IMR-90 (cell line): ENCODE measurements at regions not wholly inside any gene's neighbourhood (a gene's known extent, or its start where the extent isn't known, plus 50 kb on each side); places are given as distances from the start of the nearest gene placed in this dataset.

Experiments used
- ATAC-seq: fragments of 200-7000 bp; cut with Tn5 transposase; 2 replicates; pipeline ENCODE4 v1.9.1; 2020; ENCODE audit warnings: low read depth, mild to moderate bottlenecking, moderate library complexity
- BruUV-seq: library from RNA; stranded (reverse); fragments of 400-500 nt; replicated peaks from 2 replicates; lab custom pipeline; 2021; lab: Mats Ljungman, UMichigan
- CTCF ChIA-PET: fragments of 300-600 bp; formaldehyde crosslinking; extraction: SDS; loops from one replicate; lab custom pipeline; 2021; ENCODE audit warnings: antibody characterized with exemption; lab: Yijun Ruan, JAX
- POLR2A ChIA-PET: fragments of 300-600 bp; sonication (Branson Sonifier 250); formaldehyde crosslinking; loops from one replicate; lab custom pipeline; 2022; ENCODE audit warnings: antibody characterized with exemption; ENCODE audit not compliant: unreplicated experiment; lab: Charles Lee
- DNase-seq: peaks from one replicate; pipeline ENCODE4 v3.0.0; 2013
- H2AFZ ChIP-seq: replicated peaks from 2 replicates; pipeline ENCODE3; 2013; ENCODE audit warnings: low read length, mild to moderate bottlenecking; ENCODE audit not compliant: poor library complexity
- H2AK5ac ChIP-seq: 2 replicates; pipeline ENCODE4 v1.6.1; 2013; ENCODE audit warnings: low read depth, low read length, inconsistent platforms
- H2AK9ac ChIP-seq: replicated peaks from 2 replicates; pipeline ENCODE3; 2013; ENCODE audit warnings: mild to moderate bottlenecking, low read depth, low read length, moderate library complexity; ENCODE audit not compliant: poor library complexity
- H2BK120ac ChIP-seq: 2 replicates; pipeline ENCODE4 v1.6.1; 2013; ENCODE audit warnings: low read depth, low read length, inconsistent platforms
- H2BK15ac ChIP-seq: 3 replicates; pipeline ENCODE4 v1.6.1; 2013; ENCODE audit warnings: low read depth, low read length, inconsistent platforms
- H2BK20ac ChIP-seq: 2 replicates; pipeline ENCODE4 v1.6.1; 2013; ENCODE audit warnings: low read depth, mild to moderate bottlenecking, inconsistent platforms, low read length, moderate library complexity
- H2BK5ac ChIP-seq: 2 replicates; pipeline ENCODE4 v1.6.1; 2013; ENCODE audit warnings: mild to moderate bottlenecking, low read depth, low read length, inconsistent platforms; ENCODE audit not compliant: poor library complexity, severe bottlenecking
- H3K14ac ChIP-seq: replicated peaks from 2 replicates; pipeline ENCODE4 v1.6.1; 2013; ENCODE audit warnings: low read depth, low read length, inconsistent platforms
- H3K18ac ChIP-seq: 2 replicates; pipeline ENCODE4 v1.6.1; 2013; ENCODE audit warnings: low read depth, low read length, control low read depth
- H3K23ac ChIP-seq: 2 replicates; pipeline ENCODE4 v1.6.1; 2013; ENCODE audit warnings: low read depth, low read length, inconsistent platforms
- H3K27ac ChIP-seq: 2 replicates; pipeline ENCODE4 v1.5.1; 2013; ENCODE audit warnings: mild to moderate bottlenecking, control low read depth, low read length; ENCODE audit not compliant: insufficient read depth
- H3K27me3 ChIP-seq: 2 replicates; pipeline ENCODE4 v1.6.1; 2013; ENCODE audit warnings: low read length; ENCODE audit not compliant: control insufficient read depth, insufficient read depth
- H3K36me3 ChIP-seq: 2 replicates; pipeline ENCODE4 v1.6.1; 2013; ENCODE audit warnings: low read length, mixed read lengths; ENCODE audit not compliant: control insufficient read depth, insufficient read depth
- H3K4ac ChIP-seq: 2 replicates; pipeline ENCODE4 v1.6.1; 2013; ENCODE audit warnings: low read depth, low read length, inconsistent platforms
- H3K4me1 ChIP-seq: 2 replicates; pipeline ENCODE4 v1.6.1; 2013; ENCODE audit warnings: low read length, mixed read lengths; ENCODE audit not compliant: control insufficient read depth, insufficient read depth
- H3K4me2 ChIP-seq: 2 replicates; pipeline ENCODE4 v1.6.1; 2013; ENCODE audit warnings: low read depth, mild to moderate bottlenecking, control low read depth, low read length, moderate library complexity
- H3K4me3 ChIP-seq: 2 replicates; pipeline ENCODE4 v1.5.1; 2013; ENCODE audit warnings: low read depth, mild to moderate bottlenecking, control low read depth, low read length, moderate library complexity; ENCODE audit not compliant: insufficient read depth
- H3K56ac ChIP-seq: 2 replicates; pipeline ENCODE4 v1.6.1; 2013; ENCODE audit warnings: low read length, inconsistent platforms; ENCODE audit not compliant: insufficient read depth; ENCODE audit errors: extremely low read depth
- H3K79me1 ChIP-seq, 2 experiments: 2 replicates each; pipeline ENCODE4 v1.6.1; 2013; ENCODE audit warnings: low read length in 2 of 2, inconsistent platforms in 1 of 2, low read depth in 1 of 2
- H3K9ac ChIP-seq: 2 replicates; pipeline ENCODE4 v1.6.1; 2013; ENCODE audit warnings: low read depth, low read length, control low read depth
- H3K9me1 ChIP-seq: 2 replicates; pipeline ENCODE4 v1.6.1; 2013; ENCODE audit warnings: low read length, inconsistent platforms; ENCODE audit not compliant: insufficient read depth
- H3K9me3 ChIP-seq: 2 replicates; pipeline ENCODE4 v1.6.1; 2013; ENCODE audit warnings: low read length; ENCODE audit not compliant: control insufficient read depth, insufficient read depth
- H4K20me1 ChIP-seq: 2 replicates; pipeline ENCODE4 v1.6.1; 2013; ENCODE audit warnings: low read length, inconsistent platforms; ENCODE audit not compliant: insufficient read depth
- H4K5ac ChIP-seq: 2 replicates; pipeline ENCODE4 v1.6.1; 2013; ENCODE audit warnings: mild to moderate bottlenecking, low read depth, low read length, control low read depth
- H4K8ac ChIP-seq, 2 experiments: 2 replicates each; pipeline ENCODE4 v1.6.1; 2013; ENCODE audit warnings: low read depth in 2 of 2, low read length in 2 of 2, control low read depth in 1 of 2, inconsistent platforms in 1 of 2
- H4K91ac ChIP-seq: 2 replicates; pipeline ENCODE4 v1.6.1; 2013; ENCODE audit warnings: low read depth, low read length, inconsistent platforms; ENCODE audit not compliant: insufficient read depth
- CEBPB ChIP-seq: IDR thresholded peaks from 2 replicates; pipeline ENCODE4 v1.6.1; 2012; ENCODE audit warnings: low read depth, low read length, improper control_type of control experiment
- MAFK ChIP-seq: IDR thresholded peaks from 2 replicates; pipeline ENCODE4 v1.6.1; 2012; ENCODE audit warnings: low read depth, low read length, improper control_type of control experiment
- MXI1 ChIP-seq: IDR thresholded peaks from 2 replicates; pipeline ENCODE4 v1.6.1; 2012; ENCODE audit warnings: low read depth, mild to moderate bottlenecking, low read length, moderate library complexity, borderline replicate concordance
- SMC3 ChIP-seq: fragments of 150-350 bp; IDR thresholded peaks from 2 replicates; pipeline ENCODE4 v1.6.1; 2016; ENCODE audit warnings: low read depth, mild to moderate bottlenecking, antibody characterized with exemption, low read length, moderate library complexity
- WGBS, 2 experiments: methylation state at CpG; one replicate each; pipeline versions ENCODE4 v1.1.5 to v1.1.7; 2013; ENCODE audit warnings: missing lambda C conversion rate in 2 of 2; ENCODE audit not compliant: insufficient read length in 1 of 2; ENCODE audit errors: extremely low coverage in 2 of 2; 5-methylcytosine and 5-hydroxymethylcytosine counted together
- dilution Hi-C: fragments of 300-500 bp; cut with HindIII; formaldehyde crosslinking; loops from one replicate; pipeline ENCODE4 v1.14.3; 2018; ENCODE audit warnings: low sequenced_read_pairs; ENCODE audit not compliant: unreplicated experiment
- in situ Hi-C: fragments of 300-500 bp; cut with MboI; formaldehyde crosslinking; loops from 3 replicates; pipeline ENCODE4 v1.14.3; 2019; ENCODE audit warnings: low sequenced_read_pairs, inconsistent platforms, mixed read lengths
- intact Hi-C: fragments of 100-400 bp; cut with micrococcal nuclease; formaldehyde crosslinking; loops from 2 replicates; pipeline ENCODE4 v1.10.0; 2022
- TF ChIP-seq, protein P1 (sequence below): fragments of 150-350 bp; IDR thresholded peaks from 2 replicates; pipeline ENCODE4 v1.6.1; 2016; ENCODE audit warnings: low read depth, mild to moderate bottlenecking, low read length, moderate library complexity, borderline replicate concordance
- TF ChIP-seq, protein P2 (sequence below): fragments of 150-350 bp; IDR thresholded peaks from 2 replicates; pipeline ENCODE4 v1.6.1; 2017; ENCODE audit warnings: mild to moderate bottlenecking, antibody characterized with exemption, low read length, low read depth

DNA sequence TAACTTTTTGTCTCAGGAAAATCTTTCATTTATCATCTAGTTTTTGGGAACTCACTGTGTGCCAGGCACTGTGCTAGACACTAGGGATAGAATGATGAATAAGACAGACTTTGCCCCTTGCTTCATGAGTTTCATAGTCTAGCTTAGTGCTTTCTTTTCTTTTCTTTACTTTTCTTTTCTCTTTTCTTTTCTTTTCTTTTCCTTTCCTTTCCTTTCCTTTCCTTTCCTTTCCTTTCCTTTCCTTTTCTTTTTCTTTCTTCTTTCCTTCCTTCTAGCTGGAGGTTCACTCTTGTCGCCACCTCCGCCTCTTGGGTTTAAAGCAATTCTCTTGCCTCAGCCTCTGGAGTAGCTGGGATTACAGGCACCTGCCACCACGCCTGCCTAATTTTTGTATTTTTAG is 172.9 kb downstream of the EDEM1 start:
- Histone ChIP-seq H3K18ac (no peak overlapping the region), H3K4me3 (no peak overlapping the region), H2BK5ac (no peak overlapping the region), H3K36me3 (no peaks in the 10 kb centered on the region), H2AK9ac (no peak overlapping the region), H4K5ac (no peak overlapping the region), H4K20me1 (no peaks in the 10 kb centered on the region), H2AK5ac (no peak overlapping the region), H3K4me2 (no peak overlapping the region), H3K56ac (no peak overlapping the region), H3K14ac (no peak overlapping the region), H4K91ac (no peak overlapping the region), H2AFZ (no peak overlapping the region), H3K4ac (no peak overlapping the region), H3K79me1 (no peaks in the 10 kb centered on the region), H4K8ac (no peak overlapping the region), H3K27me3 (no peaks in the 10 kb centered on the region), H3K9me3 (no peaks in the 10 kb centered on the region; the same call in 1 of the 2 replicates), H3K9me1 (no peaks in the 10 kb centered on the region), H3K4me1 (no peaks in the 10 kb centered on the region), H3K9ac (no peak overlapping the region), H2BK15ac (no peak overlapping the region), H2BK120ac (no peak overlapping the region), H2BK20ac (no peak overlapping the region), H3K23ac (no peak overlapping the region), H3K27ac (no peak overlapping the region)
- in situ Hi-C loops: no loop called here
- dilution Hi-C loops: no loop called here
- no peak for TF ChIP-seq SMC3
- TF ChIP-seq, protein P1, sequence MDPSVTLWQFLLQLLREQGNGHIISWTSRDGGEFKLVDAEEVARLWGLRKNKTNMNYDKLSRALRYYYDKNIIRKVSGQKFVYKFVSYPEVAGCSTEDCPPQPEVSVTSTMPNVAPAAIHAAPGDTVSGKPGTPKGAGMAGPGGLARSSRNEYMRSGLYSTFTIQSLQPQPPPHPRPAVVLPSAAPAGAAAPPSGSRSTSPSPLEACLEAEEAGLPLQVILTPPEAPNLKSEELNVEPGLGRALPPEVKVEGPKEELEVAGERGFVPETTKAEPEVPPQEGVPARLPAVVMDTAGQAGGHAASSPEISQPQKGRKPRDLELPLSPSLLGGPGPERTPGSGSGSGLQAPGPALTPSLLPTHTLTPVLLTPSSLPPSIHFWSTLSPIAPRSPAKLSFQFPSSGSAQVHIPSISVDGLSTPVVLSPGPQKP: no peak
- TF ChIP-seq, protein P2, sequence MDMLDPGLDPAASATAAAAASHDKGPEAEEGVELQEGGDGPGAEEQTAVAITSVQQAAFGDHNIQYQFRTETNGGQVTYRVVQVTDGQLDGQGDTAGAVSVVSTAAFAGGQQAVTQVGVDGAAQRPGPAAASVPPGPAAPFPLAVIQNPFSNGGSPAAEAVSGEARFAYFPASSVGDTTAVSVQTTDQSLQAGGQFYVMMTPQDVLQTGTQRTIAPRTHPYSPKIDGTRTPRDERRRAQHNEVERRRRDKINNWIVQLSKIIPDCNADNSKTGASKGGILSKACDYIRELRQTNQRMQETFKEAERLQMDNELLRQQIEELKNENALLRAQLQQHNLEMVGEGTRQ: no peak
- TF ChIP-seq CEBPB: no peak
- TF ChIP-seq MAFK: no peak
- TF ChIP-seq MXI1: no peak
- WGBS, 2 experiments: no CpG with 5 or more reads among the region's 3 CpGs
- POLR2A ChIA-PET: no interaction called here
- intact Hi-C loops: no loop called here
- CTCF ChIA-PET: no interaction called here
- BruUV-seq: no TSS peak
- DNase-seq (no peak), ATAC-seq (no peak)
